A549 (cell line): ENCODE measurements at regions not wholly inside any gene's neighbourhood (a gene's known extent, or its start where the extent isn't known, plus 50 kb on each side); places are given as distances from the start of the nearest gene placed in this dataset.

Experiments used
- ATAC-seq, 2 experiments: fragments of 200-7000 bp in 1 of 2; fragments of >200 bp in 1 of 2; cut with Nextera tagmentation in 1 of 2; cut with Tn5 transposase in 1 of 2; 3 replicates each; pipeline versions ENCODE4 v1.8.0 to v1.9.1; 2018 to 2020; ENCODE audit warnings: mild to moderate bottlenecking in 1 of 2, moderate library complexity in 1 of 2
- CTCF ChIA-PET: fragments of 300-600 bp; sonication (Branson Sonifier 250); formaldehyde crosslinking; extraction: SDS; loops from one replicate; lab custom pipeline; 2021; ENCODE audit warnings: antibody characterized with exemption, inconsistent platforms; lab: Yijun Ruan, JAX
- POLR2A ChIA-PET: fragments of 350-600 bp; formaldehyde crosslinking; extraction: SDS; loops from one replicate; lab custom pipeline; 2021; ENCODE audit warnings: antibody characterized with exemption, inconsistent platforms; lab: Yijun Ruan, JAX
- DNase-seq, 2 experiments: peaks; one replicate each; pipeline versions ENCODE4 v3.0.0 to v3.0.0-alpha.2; 2011 to 2016; ENCODE audit warnings: low read depth in 1 of 2, low spot score in 1 of 2
- FAIRE-seq: peaks from 2 replicates; lab custom pipeline; 2011; peaks lifted over from hg19 to GRCh38; lab: Jason Lieb, UNC
- H3K27ac ChIP-seq, 2 experiments: fragments of >200 bp; sonication (Bioruptor Twin); formaldehyde crosslinking; 3 replicates each; pipeline ENCODE4 v1.5.1; 2016 to 2017
- H3K4me1 ChIP-seq: fragments of >200 bp; sonication (Bioruptor Twin); formaldehyde crosslinking; 3 replicates; pipeline ENCODE4 v1.6.1; 2016
- H3K4me2 ChIP-seq: fragments of >200 bp; sonication (Bioruptor Twin); formaldehyde crosslinking; 3 replicates; pipeline ENCODE4 v1.6.1; 2016
- H3K4me3 ChIP-seq: fragments of >200 bp; sonication (Bioruptor Twin); formaldehyde crosslinking; 3 replicates; pipeline ENCODE4 v1.5.1; 2016
- H3K9me3 ChIP-seq: fragments of >200 bp; sonication (Bioruptor Twin); formaldehyde crosslinking; 3 replicates; pipeline ENCODE4 v1.6.1; 2016
- CBX2 ChIP-seq: fragments of 200-600 bp; sonication (generic); IDR thresholded peaks from 2 replicates; pipeline ENCODE4 v1.6.1; 2016; ENCODE audit warnings: low read depth, mild to moderate bottlenecking, borderline replicate concordance
- CHD4 ChIP-seq: fragments of 200-600 bp; sonication (generic); IDR thresholded peaks from 2 replicates; pipeline ENCODE4 v1.6.1; 2016; ENCODE audit warnings: antibody characterized with exemption, mild to moderate bottlenecking, borderline replicate concordance
- E2F6 ChIP-seq: IDR thresholded peaks from 2 replicates; pipeline ENCODE4 v1.6.1; 2012; ENCODE audit warnings: low read depth, borderline replicate concordance
- ESRRA ChIP-seq: fragments of 150-350 bp; IDR thresholded peaks from 2 replicates; pipeline ENCODE4 v1.6.1; 2014; ENCODE audit warnings: mild to moderate bottlenecking, low read length, borderline replicate concordance
- FOSB ChIP-seq: fragments of 250-450 bp; sonication (Bioruptor Pico); IDR thresholded peaks from 2 replicates; pipeline ENCODE4 v1.5.0; 2020; ENCODE audit warnings: mild to moderate bottlenecking, moderate library complexity
- FOXS1 ChIP-seq: fragments of 250-450 bp; sonication (Bioruptor Pico); IDR thresholded peaks from 2 replicates; pipeline ENCODE4 v1.5.0; 2020; ENCODE audit warnings: mild to moderate bottlenecking, moderate library complexity
- HEYL ChIP-seq: fragments of 250-450 bp; sonication (Bioruptor Pico); IDR thresholded peaks from 2 replicates; pipeline ENCODE4 v1.8.0; 2021; ENCODE audit warnings: mild to moderate bottlenecking, moderate library complexity
- HOXB5 ChIP-seq: fragments of 250-450 bp; sonication (Bioruptor Pico); IDR thresholded peaks from 2 replicates; pipeline ENCODE4 v1.5.0; 2020; ENCODE audit warnings: mild to moderate bottlenecking, moderate library complexity
- JUN ChIP-seq, 2 experiments: fragments of >200 bp; sonication (Bioruptor Twin); formaldehyde crosslinking; IDR thresholded peaks; 2 replicates in 1 of 2; 3 replicates in 1 of 2; pipeline ENCODE4 v1.6.1; 2016 to 2017
- KDM1A ChIP-seq: fragments of 200-600 bp; sonication (generic); IDR thresholded peaks from 2 replicates; pipeline ENCODE4 v1.6.1; 2016; ENCODE audit warnings: low read depth, mild to moderate bottlenecking
- MYC ChIP-seq: IDR thresholded peaks from 2 replicates; pipeline ENCODE4 v1.6.1; 2012; ENCODE audit warnings: mild to moderate bottlenecking, inconsistent platforms, low read length, improper control_type of control experiment, borderline replicate concordance
- NFE2L2 ChIP-seq: fragments of 150-350 bp; conservative IDR thresholded peaks from 2 replicates; pipeline ENCODE4 v1.6.1; 2014; ENCODE audit warnings: low read length
- PBX3 ChIP-seq: IDR thresholded peaks from 2 replicates; pipeline ENCODE4 v1.6.1; 2012
- PHF8 ChIP-seq: fragments of 200-600 bp; sonication (generic); IDR thresholded peaks from 2 replicates; pipeline ENCODE4 v1.6.1; 2016; ENCODE audit warnings: low read depth, mild to moderate bottlenecking, antibody characterized with exemption, moderate library complexity, borderline replicate concordance
- RCOR1 ChIP-seq: fragments of 150-350 bp; IDR thresholded peaks from 2 replicates; pipeline ENCODE4 v1.6.1; 2014; ENCODE audit warnings: antibody characterized with exemption, low read length, low read depth
- RFX5 ChIP-seq: fragments of 450-650 bp; IDR thresholded peaks from 2 replicates; pipeline ENCODE4 v1.7.1; 2014; ENCODE audit warnings: antibody characterized with exemption, mild to moderate bottlenecking, moderate library complexity
- SMC3 ChIP-seq: fragments of >200 bp; sonication (Bioruptor Twin); formaldehyde crosslinking; IDR thresholded peaks from 3 replicates; pipeline ENCODE4 v1.6.1; 2018; ENCODE audit warnings: inconsistent platforms
- TFCP2L1 ChIP-seq: fragments of 250-450 bp; sonication (Bioruptor Pico); IDR thresholded peaks from 2 replicates; pipeline ENCODE4 v1.5.0; 2021; ENCODE audit warnings: mild to moderate bottlenecking
- USF2 ChIP-seq: fragments of 450-650 bp; IDR thresholded peaks from 2 replicates; pipeline ENCODE4 v1.6.1; 2014; ENCODE audit warnings: antibody characterized with exemption
- ZC3H11A ChIP-seq: fragments of 450-650 bp; IDR thresholded peaks from 2 replicates; pipeline ENCODE4 v1.6.1; 2014; ENCODE audit warnings: antibody characterized with exemption, mild to moderate bottlenecking
- ZNF302 ChIP-seq: fragments of 250-450 bp; sonication (Bioruptor Pico); IDR thresholded peaks from 2 replicates; pipeline ENCODE4 v1.9.0; 2021; ENCODE audit warnings: inconsistent platforms, mild to moderate bottlenecking, moderate library complexity
- WGBS: methylation state at CpG from one replicate; pipeline ENCODE4 v1.1.6; 2017; ENCODE audit errors: missing lambda C conversion rate; 5-methylcytosine and 5-hydroxymethylcytosine counted together
- TF ChIP-seq, protein P1 (sequence below): fragments of >200 bp; sonication (Bioruptor Twin); formaldehyde crosslinking; IDR thresholded peaks from 2 replicates; pipeline ENCODE4 v1.6.1; 2016
- TF ChIP-seq, protein P2 (sequence below): fragments of 200-600 bp; sonication (generic); IDR thresholded peaks from 2 replicates; pipeline ENCODE4 v1.6.1; 2016; ENCODE audit warnings: antibody characterized with exemption, mild to moderate bottlenecking, moderate library complexity
- TF ChIP-seq, protein P3 (sequence below): fragments of 250-450 bp; sonication (Bioruptor Pico); IDR thresholded peaks from 2 replicates; pipeline ENCODE4 v1.5.0; 2020; ENCODE audit warnings: low read depth, mild to moderate bottlenecking, moderate library complexity

GRCh38 chr9:95573463-95573862, 56.7 kb upstream of the PTCH1 start:
- WGBS: 75% methylated on average over 8 of the region's 8 CpGs
- Histone ChIP-seq H3K27ac (no peak overlapping the region), H3K9me3 (no peaks in the 10 kb centered on the region), H3K4me1 (peaks cover 11% of the 10 kb centered on the region), H3K4me2 (no peak overlapping the region; the same call in 2 of the 3 replicates), H3K4me3 (no peak overlapping the region)
- ChIA-PET POLR2A (no interaction called here), CTCF (interaction anchor here (0.5 to 0.8 kb wide), 2 partner anchors 232 to 644 kb away, joined by 3 read pairs; no protein-coding TSS in a partner anchor)
- TF ChIP-seq NFE2L2 (no peak), USF2 (no peak), PHF8 (no peak), JUN (IDR thresholded peaks at IDR 0.05) (no peak), PBX3 (no peak), TFCP2L1 (no peak), ESRRA (no peak), MYC (no peak), E2F6 (no peak)
- TF ChIP-seq, protein P1, sequence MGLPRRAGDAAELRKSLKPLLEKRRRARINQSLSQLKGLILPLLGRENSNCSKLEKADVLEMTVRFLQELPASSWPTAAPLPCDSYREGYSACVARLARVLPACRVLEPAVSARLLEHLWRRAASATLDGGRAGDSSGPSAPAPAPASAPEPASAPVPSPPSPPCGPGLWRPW: no peak
- DNase-seq: no peak
- no peak for ATAC-seq
- FAIRE-seq: no peak

DNA sequence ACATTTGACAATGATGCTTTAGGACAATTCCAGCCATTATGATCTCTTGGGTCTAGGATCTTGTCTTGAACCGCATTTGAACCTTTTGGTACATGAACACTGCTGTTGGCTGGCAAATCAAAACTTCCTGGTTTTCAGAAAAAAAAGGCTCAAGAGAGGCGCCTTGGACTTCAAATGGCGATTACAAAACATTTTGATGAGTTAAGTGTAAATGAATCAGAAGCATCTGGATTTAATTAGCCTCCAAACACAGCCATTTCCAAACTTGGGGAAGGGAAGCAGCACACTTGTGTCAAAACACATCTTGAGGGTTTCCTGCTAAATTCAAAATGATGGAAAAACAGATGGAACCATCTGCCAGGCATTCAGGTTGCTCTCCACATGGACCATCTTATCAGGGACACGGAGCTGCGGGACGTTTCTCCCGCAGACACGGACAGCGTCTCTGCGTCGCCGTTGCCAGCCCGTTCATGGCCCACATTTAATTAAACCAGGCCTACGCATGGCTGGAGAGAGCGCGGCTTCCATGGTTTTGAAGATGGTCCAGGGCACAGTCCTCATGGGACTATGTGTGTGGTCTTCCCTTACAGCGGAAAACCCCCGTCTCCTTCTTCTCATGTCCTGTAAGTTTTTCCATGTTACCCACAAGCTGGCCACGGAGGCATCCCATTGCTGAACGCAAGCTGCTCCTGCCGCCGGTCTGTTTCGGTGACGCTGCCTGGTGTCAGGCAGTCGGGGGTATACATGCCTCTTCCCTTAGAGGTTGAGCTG, 55.8 kb upstream of the PTCH1 start:
- 83% methylated on average over 25 of the region's 25 CpGs for WGBS
- ChIA-PET CTCF (interaction anchor here (0.5 to 0.8 kb wide), 2 partner anchors 231 to 645 kb away, joined by 3 read pairs; no protein-coding TSS in a partner anchor), POLR2A (no interaction called here)
- H3K4me2 ChIP-seq: no peak overlapping the region
- ATAC-seq (no peak), FAIRE-seq (no peak), DNase-seq (no peak)
- H3K4me3 ChIP-seq: no peak overlapping the region
- no peak overlapping the region for H3K27ac ChIP-seq
- TF ChIP-seq ZC3H11A: no peak
- no peak for TF ChIP-seq ZNF302 (CRISPR knock-in tag)
- no peak for TF ChIP-seq RFX5
- no peak for TF ChIP-seq ESRRA
- no peak for TF ChIP-seq CHD4
- TF ChIP-seq FOXS1 (CRISPR knock-in tag): no peak
- no peak for TF ChIP-seq HOXB5 (CRISPR knock-in tag)
- TF ChIP-seq HEYL (CRISPR knock-in tag): no peak
- TF ChIP-seq KDM1A: no peak
- TF ChIP-seq PBX3: no peak
- no peak for TF ChIP-seq CBX2
- TF ChIP-seq SMC3: no peak
- no peak for TF ChIP-seq USF2
- TF ChIP-seq FOSB (CRISPR knock-in tag): no peak
- TF ChIP-seq, protein P2, sequence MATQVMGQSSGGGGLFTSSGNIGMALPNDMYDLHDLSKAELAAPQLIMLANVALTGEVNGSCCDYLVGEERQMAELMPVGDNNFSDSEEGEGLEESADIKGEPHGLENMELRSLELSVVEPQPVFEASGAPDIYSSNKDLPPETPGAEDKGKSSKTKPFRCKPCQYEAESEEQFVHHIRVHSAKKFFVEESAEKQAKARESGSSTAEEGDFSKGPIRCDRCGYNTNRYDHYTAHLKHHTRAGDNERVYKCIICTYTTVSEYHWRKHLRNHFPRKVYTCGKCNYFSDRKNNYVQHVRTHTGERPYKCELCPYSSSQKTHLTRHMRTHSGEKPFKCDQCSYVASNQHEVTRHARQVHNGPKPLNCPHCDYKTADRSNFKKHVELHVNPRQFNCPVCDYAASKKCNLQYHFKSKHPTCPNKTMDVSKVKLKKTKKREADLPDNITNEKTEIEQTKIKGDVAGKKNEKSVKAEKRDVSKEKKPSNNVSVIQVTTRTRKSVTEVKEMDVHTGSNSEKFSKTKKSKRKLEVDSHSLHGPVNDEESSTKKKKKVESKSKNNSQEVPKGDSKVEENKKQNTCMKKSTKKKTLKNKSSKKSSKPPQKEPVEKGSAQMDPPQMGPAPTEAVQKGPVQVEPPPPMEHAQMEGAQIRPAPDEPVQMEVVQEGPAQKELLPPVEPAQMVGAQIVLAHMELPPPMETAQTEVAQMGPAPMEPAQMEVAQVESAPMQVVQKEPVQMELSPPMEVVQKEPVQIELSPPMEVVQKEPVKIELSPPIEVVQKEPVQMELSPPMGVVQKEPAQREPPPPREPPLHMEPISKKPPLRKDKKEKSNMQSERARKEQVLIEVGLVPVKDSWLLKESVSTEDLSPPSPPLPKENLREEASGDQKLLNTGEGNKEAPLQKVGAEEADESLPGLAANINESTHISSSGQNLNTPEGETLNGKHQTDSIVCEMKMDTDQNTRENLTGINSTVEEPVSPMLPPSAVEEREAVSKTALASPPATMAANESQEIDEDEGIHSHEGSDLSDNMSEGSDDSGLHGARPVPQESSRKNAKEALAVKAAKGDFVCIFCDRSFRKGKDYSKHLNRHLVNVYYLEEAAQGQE: no peak
- TF ChIP-seq, protein P3, sequence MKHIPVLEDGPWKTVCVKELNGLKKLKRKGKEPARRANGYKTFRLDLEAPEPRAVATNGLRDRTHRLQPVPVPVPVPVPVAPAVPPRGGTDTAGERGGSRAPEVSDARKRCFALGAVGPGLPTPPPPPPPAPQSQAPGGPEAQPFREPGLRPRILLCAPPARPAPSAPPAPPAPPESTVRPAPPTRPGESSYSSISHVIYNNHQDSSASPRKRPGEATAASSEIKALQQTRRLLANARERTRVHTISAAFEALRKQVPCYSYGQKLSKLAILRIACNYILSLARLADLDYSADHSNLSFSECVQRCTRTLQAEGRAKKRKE: no peak
- TF ChIP-seq RCOR1: no peak
- peaks cover 11% of the 10 kb centered on the region for H3K4me1 ChIP-seq
- no peaks in the 10 kb centered on the region for H3K9me3 ChIP-seq
